ENCODE measurements at regions not wholly inside any gene's neighbourhood (a gene's known extent, or its start where the extent isn't known, plus 50 kb on each side); places are given as distances from the start of the nearest gene placed in this dataset.

GRCh38 chr15:63440265-63440648 is 58.6 kb upstream of the CA12 start:
- TF ChIP-seq, protein P1, sequence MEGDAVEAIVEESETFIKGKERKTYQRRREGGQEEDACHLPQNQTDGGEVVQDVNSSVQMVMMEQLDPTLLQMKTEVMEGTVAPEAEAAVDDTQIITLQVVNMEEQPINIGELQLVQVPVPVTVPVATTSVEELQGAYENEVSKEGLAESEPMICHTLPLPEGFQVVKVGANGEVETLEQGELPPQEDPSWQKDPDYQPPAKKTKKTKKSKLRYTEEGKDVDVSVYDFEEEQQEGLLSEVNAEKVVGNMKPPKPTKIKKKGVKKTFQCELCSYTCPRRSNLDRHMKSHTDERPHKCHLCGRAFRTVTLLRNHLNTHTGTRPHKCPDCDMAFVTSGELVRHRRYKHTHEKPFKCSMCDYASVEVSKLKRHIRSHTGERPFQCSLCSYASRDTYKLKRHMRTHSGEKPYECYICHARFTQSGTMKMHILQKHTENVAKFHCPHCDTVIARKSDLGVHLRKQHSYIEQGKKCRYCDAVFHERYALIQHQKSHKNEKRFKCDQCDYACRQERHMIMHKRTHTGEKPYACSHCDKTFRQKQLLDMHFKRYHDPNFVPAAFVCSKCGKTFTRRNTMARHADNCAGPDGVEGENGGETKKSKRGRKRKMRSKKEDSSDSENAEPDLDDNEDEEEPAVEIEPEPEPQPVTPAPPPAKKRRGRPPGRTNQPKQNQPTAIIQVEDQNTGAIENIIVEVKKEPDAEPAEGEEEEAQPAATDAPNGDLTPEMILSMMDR (IDR thresholded peaks at IDR 0.05; ENCODE audit: low read depth, low read length): no peak
- Histone ChIP-seq H3K27ac (no peak overlapping the region), H3K27me3 (ENCODE audit: insufficient read depth, low read depth, severe bottlenecking) (no peaks in the 10 kb centered on the region), H3K4me3 (ENCODE audit: low read depth, low read length) (no peak overlapping the region), H3K36me3 (no peaks in the 10 kb centered on the region), H3K9me3 (ENCODE audit: severe bottlenecking) (no peaks in the 10 kb centered on the region)
- DNase-seq: no peak

- DNase-seq: no peak
- Histone ChIP-seq H3K27ac (no peak overlapping the region), H3K27me3 (ENCODE audit: insufficient read depth, low read depth, severe bottlenecking) (no peaks in the 10 kb centered on the region), H3K9me3 (ENCODE audit: severe bottlenecking) (no peaks in the 10 kb centered on the region), H3K36me3 (no peaks in the 10 kb centered on the region), H3K4me3 (ENCODE audit: low read depth, low read length) (no peak overlapping the region)
- TF ChIP-seq, protein P1 (IDR thresholded peaks at IDR 0.05; ENCODE audit: low read depth, low read length): no peak
Observed at GRCh38 chr15:63440756-63441155, 59.1 kb upstream of the CA12 start.

DNA sequence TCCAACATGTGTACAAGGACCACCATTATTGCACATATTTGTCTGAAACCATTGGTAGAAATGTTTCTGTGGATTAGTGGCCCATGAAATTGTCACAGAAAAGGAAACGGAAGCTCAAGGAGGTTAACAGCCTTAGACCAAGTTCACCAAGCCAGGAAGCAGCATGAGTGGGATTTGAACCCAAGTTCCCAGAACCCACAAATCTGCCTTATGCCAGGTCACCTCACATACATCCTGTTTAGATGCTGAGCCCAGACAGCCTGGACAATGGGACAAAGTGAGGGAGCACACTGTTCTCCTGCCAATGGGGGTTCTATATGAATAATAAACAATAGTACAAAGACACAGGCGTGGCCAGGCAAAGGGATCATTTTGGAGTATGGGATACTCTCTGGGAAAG is 59.6 kb upstream of the CA12 start:
- TF ChIP-seq, protein P1 (IDR thresholded peaks at IDR 0.05; ENCODE audit: low read depth, low read length): no peak
- Histone ChIP-seq H3K27me3 (ENCODE audit: insufficient read depth, low read depth, severe bottlenecking) (no peaks in the 10 kb centered on the region), H3K9me3 (ENCODE audit: severe bottlenecking) (no peaks in the 10 kb centered on the region), H3K36me3 (no peaks in the 10 kb centered on the region), H3K4me3 (ENCODE audit: low read depth, low read length) (no peak overlapping the region), H3K27ac (no peak overlapping the region)
- no peak for DNase-seq

DNA sequence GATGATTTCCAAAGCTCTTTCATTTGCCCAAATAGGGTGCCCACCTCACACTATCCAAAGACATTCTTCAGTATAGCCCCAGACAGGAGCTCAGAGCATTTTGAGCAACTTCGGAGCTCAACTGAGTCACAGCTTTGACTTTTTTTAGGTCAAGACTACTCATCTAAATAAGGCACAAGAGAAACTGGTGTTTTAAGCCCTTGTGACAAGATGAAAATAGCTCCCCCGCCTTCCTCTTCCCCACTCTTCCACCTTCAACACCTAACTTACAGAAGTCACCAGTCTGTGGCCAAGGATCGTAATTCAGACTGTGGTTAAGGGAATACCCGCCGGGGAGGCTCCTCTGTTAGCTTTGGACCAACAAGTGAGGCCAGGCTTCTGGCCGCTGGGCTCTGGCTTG is 60.4 kb upstream of the CA12 start:
- Histone ChIP-seq H3K4me3 (ENCODE audit: low read depth, low read length) (no peak overlapping the region), H3K9me3 (ENCODE audit: severe bottlenecking) (no peaks in the 10 kb centered on the region), H3K27me3 (ENCODE audit: insufficient read depth, low read depth, severe bottlenecking) (no peaks in the 10 kb centered on the region), H3K36me3 (no peaks in the 10 kb centered on the region), H3K27ac (no peak overlapping the region)
- no peak for DNase-seq
- TF ChIP-seq, protein P1 (IDR thresholded peaks at IDR 0.05; ENCODE audit: low read depth, low read length): no peak

- Histone ChIP-seq H3K4me3 (ENCODE audit: low read depth, low read length) (no peak overlapping the region), H3K27me3 (ENCODE audit: insufficient read depth, low read depth, severe bottlenecking) (no peaks in the 10 kb centered on the region), H3K36me3 (no peaks in the 10 kb centered on the region), H3K9me3 (ENCODE audit: severe bottlenecking) (no peaks in the 10 kb centered on the region), H3K27ac (no peak overlapping the region)
- TF ChIP-seq, protein P1 (IDR thresholded peaks at IDR 0.05; ENCODE audit: low read depth, low read length): no peak
- no peak for DNase-seq
Observed at GRCh38 chr15:63444611-63445010, 59.8 kb upstream of the USP3 start.

DNA sequence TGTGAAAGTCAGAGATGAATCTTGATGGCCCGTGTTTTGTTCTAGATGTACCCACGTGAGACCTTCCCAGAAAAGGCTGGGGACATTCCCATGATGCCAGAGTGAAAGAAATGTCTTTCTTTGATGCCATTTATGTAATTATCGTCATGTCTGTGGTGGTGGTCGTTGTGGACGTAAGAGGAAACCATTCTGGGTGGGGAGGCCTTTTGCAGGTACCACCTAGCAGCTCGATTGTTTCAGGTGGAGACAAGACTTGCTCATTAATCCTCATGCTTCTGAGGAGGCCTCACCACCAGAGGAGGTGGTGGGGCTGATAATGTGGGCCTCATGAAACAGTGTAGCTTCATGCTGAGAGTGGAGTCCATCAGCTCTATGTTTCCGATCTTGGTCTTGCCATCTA is 58.1 kb upstream of the USP3 start:
- H3K9me3 ChIP-seq (ENCODE audit: severe bottlenecking): no peaks in the 10 kb centered on the region
- no peak overlapping the region for H3K27ac ChIP-seq
- TF ChIP-seq, protein P1 (IDR thresholded peaks at IDR 0.05; ENCODE audit: low read depth, low read length): no peak
- H3K36me3 ChIP-seq: no peaks in the 10 kb centered on the region
- H3K4me3 ChIP-seq (ENCODE audit: low read depth, low read length): no peak overlapping the region
- no peak for DNase-seq
- no peaks in the 10 kb centered on the region for H3K27me3 ChIP-seq (ENCODE audit: insufficient read depth, low read depth, severe bottlenecking)

All from WERI-Rb-1 (cell line).